ENCODE measurements at regions not wholly inside any gene's neighbourhood (a gene's known extent, or its start where the extent isn't known, plus 50 kb on each side); places are given as distances from the start of the nearest gene placed in this dataset.

DNA sequence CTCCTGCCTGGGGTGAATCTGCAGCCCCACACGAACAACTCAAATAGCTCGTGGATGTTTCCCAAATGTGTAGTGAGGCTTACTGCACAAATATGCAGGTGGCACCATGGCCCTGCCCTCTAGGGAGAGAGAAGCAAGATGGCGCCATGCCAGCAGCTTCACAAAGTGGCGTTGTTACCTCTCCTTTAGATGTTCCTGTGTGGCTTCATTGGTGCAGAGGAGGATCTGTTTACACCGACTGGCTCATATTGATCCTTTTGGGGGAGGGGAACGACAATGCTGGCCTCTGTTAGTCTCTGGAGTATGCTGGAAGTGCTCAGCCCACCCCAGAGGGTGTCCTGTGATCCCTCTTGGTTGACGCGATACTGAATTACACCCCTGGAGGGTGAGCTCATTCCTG is 99.5 kb upstream of the GATA6 start:
- TF ChIP-seq, protein P1, sequence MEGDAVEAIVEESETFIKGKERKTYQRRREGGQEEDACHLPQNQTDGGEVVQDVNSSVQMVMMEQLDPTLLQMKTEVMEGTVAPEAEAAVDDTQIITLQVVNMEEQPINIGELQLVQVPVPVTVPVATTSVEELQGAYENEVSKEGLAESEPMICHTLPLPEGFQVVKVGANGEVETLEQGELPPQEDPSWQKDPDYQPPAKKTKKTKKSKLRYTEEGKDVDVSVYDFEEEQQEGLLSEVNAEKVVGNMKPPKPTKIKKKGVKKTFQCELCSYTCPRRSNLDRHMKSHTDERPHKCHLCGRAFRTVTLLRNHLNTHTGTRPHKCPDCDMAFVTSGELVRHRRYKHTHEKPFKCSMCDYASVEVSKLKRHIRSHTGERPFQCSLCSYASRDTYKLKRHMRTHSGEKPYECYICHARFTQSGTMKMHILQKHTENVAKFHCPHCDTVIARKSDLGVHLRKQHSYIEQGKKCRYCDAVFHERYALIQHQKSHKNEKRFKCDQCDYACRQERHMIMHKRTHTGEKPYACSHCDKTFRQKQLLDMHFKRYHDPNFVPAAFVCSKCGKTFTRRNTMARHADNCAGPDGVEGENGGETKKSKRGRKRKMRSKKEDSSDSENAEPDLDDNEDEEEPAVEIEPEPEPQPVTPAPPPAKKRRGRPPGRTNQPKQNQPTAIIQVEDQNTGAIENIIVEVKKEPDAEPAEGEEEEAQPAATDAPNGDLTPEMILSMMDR (IDR thresholded peaks at IDR 0.05; ENCODE audit: unreplicated experiment), result no peak
- Mint-ChIP-seq H3K9me3 (ENCODE audit: unreplicated experiment) (no peaks in the 10 kb centered on the region), H3K4me3 (ENCODE audit: unreplicated experiment) (no peak overlapping the region), H3K27ac (ENCODE audit: unreplicated experiment) (no peak overlapping the region), H3K4me1 (ENCODE audit: unreplicated experiment) (no peaks in the 10 kb centered on the region), H3K36me3 (ENCODE audit: low read depth, unreplicated experiment) (no peaks in the 10 kb centered on the region), H3K27me3 (ENCODE audit: unreplicated experiment) (peaks cover 1% of the 10 kb centered on the region)
- DNase-seq (ENCODE audit: low spot score), result no peak

DNA sequence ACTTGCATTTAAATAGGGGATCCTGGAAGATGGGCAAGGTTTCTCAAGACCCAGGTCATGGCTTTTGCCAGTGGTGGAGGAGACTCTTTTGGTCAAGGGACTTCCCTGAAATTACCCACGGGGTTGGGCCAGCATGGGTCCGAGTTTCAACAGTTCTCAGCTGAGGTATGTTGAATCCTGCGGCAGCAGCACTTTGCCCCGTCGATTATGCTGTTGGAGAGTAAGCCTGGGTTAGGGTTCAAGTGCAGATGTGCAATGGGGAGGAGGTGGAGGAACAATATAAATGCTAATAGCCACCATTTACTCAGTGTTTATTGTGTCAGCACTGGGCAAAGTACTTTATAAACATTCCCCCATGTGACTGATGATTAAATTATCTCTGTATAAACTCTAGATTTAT is 96.0 kb upstream of the GATA6 start:
- Mint-ChIP-seq H3K36me3 (ENCODE audit: low read depth, unreplicated experiment) (no peaks in the 10 kb centered on the region), H3K27ac (ENCODE audit: unreplicated experiment) (no peak overlapping the region), H3K4me1 (ENCODE audit: unreplicated experiment) (no peaks in the 10 kb centered on the region), H3K4me3 (ENCODE audit: unreplicated experiment) (no peak overlapping the region), H3K27me3 (ENCODE audit: unreplicated experiment) (peaks cover 1% of the 10 kb centered on the region), H3K9me3 (ENCODE audit: unreplicated experiment) (no peaks in the 10 kb centered on the region)
- no peak for DNase-seq (ENCODE audit: low spot score)
- TF ChIP-seq, protein P1 (IDR thresholded peaks at IDR 0.05; ENCODE audit: unreplicated experiment), result no peak

DNA sequence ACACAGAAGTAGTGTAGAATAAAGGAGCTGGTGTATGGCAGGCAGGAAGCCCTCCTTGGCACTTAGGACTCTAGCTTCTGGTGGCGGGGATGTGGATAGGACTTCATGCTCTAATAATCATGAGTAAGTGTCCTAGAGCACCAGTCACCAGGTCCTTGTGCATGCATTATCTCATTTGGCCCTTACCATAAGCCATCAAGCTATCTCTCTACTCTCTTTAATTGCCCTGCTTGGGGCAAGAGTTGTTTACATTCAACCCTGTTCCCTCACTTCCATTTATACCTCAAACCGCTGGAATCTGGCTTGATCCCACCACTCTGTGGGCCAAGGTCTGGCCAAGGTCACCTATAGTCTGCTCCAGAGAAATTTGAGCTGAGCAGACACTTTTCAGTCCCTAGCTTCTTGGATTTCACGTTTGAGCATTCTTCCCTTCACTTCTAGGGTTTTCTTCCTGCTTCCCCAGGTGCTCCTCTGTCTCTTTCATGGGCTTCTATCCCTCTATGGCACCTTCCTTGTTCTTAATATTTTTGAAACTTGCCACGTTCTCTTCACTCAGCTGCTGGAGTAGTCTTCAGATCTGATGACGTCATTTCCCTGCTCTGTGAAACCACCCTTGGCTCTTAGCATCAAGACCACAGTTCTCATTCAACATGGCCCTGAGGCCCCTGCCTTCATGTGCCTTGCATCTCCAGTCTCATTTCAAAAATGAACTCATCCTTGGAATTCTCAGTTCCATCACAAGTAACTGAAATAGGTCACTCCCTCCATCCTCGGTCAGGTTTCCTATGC is 94.9 kb upstream of the GATA6 start:
- Mint-ChIP-seq H3K36me3 (ENCODE audit: low read depth, unreplicated experiment) (no peaks in the 10 kb centered on the region), H3K4me1 (ENCODE audit: unreplicated experiment) (no peaks in the 10 kb centered on the region), H3K27me3 (ENCODE audit: unreplicated experiment) (peaks cover 1% of the 10 kb centered on the region), H3K9me3 (ENCODE audit: unreplicated experiment) (no peaks in the 10 kb centered on the region), H3K27ac (ENCODE audit: unreplicated experiment) (no peak overlapping the region), H3K4me3 (ENCODE audit: unreplicated experiment) (no peak overlapping the region)
- TF ChIP-seq, protein P1 (IDR thresholded peaks at IDR 0.05; ENCODE audit: unreplicated experiment), result no peak
- no peak for DNase-seq (ENCODE audit: low spot score)

DNA sequence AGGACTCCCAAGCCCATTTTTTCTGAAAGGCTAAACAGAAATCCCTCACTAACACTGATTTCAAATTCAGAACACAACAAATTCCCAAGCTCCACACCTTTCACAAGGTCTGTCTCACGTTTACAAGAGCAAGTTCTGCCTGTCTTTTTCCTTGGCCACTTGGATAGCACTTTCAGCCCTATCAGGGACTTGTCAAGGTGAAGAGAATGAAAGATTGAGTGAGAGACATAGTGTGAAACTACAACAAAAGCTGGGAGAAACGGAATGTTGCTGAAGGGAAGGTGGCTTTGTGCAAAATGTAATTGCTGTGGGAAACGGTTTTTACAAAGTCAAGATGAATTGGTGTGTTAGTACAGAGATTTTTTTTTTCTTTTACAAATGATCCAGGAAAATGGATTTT is 89.4 kb upstream of the GATA6 start:
- DNase-seq (ENCODE audit: low spot score), result no peak
- no peak overlapping the region for H3K27ac Mint-ChIP-seq (ENCODE audit: unreplicated experiment)
- no peak overlapping the region for H3K4me3 Mint-ChIP-seq (ENCODE audit: unreplicated experiment)
- H3K36me3 Mint-ChIP-seq (ENCODE audit: low read depth, unreplicated experiment), result no peaks in the 10 kb centered on the region
- no peaks in the 10 kb centered on the region for H3K4me1 Mint-ChIP-seq (ENCODE audit: unreplicated experiment)
- H3K9me3 Mint-ChIP-seq (ENCODE audit: unreplicated experiment), result no peaks in the 10 kb centered on the region
- TF ChIP-seq, protein P1 (IDR thresholded peaks at IDR 0.05; ENCODE audit: unreplicated experiment), result no peak
- H3K27me3 Mint-ChIP-seq (ENCODE audit: unreplicated experiment), result no peaks in the 10 kb centered on the region

DNA sequence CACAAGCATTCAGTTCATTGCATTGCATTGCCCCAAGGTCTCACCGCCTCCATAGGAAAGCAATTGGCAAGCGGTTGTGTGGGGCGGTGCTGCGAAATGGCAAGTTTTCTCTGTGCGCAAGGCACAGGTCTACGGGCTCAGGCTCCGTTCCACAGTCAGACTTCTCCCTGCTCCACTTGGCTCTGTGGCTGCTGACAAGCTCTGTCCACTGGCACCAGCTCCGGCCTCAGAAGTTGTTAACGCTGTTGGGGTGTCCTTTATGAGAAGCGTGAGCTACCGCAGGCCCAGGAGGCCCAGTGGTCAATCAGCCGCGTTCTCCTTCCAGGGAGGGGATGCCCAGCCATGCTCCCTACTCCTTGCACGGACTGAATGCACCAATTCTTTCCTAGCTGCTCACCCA is 87.0 kb upstream of the GATA6 start:
- TF ChIP-seq, protein P1 (IDR thresholded peaks at IDR 0.05; ENCODE audit: unreplicated experiment), result no peak
- H3K4me3 Mint-ChIP-seq (ENCODE audit: unreplicated experiment), result no peak overlapping the region
- H3K27ac Mint-ChIP-seq (ENCODE audit: unreplicated experiment), result no peak overlapping the region
- H3K4me1 Mint-ChIP-seq (ENCODE audit: unreplicated experiment), result peaks cover 1% of the 10 kb centered on the region
- DNase-seq (ENCODE audit: low spot score), result no peak
- H3K27me3 Mint-ChIP-seq (ENCODE audit: unreplicated experiment), result no peaks in the 10 kb centered on the region
- H3K36me3 Mint-ChIP-seq (ENCODE audit: low read depth, unreplicated experiment), result no peaks in the 10 kb centered on the region
- no peaks in the 10 kb centered on the region for H3K9me3 Mint-ChIP-seq (ENCODE audit: unreplicated experiment)
